NCI-H345 (cell line): ENCODE measurements at regions not wholly inside any gene's neighbourhood (a gene's known extent, or its start where the extent isn't known, plus 50 kb on each side); places are given as distances from the start of the nearest gene placed in this dataset.

Experiments
- DNase-seq: peaks from one replicate; lab custom pipeline; 2025; lab: John Stamatoyannopoulos, UW

- no peak for DNase-seq
Measured at GRCh38 chr7:155995183-155995612, 182.9 kb upstream of the SHH start.

GRCh38 chr7:155994279-155994811, 182.1 kb upstream of the SHH start:
- DNase-seq = no peak

DNA sequence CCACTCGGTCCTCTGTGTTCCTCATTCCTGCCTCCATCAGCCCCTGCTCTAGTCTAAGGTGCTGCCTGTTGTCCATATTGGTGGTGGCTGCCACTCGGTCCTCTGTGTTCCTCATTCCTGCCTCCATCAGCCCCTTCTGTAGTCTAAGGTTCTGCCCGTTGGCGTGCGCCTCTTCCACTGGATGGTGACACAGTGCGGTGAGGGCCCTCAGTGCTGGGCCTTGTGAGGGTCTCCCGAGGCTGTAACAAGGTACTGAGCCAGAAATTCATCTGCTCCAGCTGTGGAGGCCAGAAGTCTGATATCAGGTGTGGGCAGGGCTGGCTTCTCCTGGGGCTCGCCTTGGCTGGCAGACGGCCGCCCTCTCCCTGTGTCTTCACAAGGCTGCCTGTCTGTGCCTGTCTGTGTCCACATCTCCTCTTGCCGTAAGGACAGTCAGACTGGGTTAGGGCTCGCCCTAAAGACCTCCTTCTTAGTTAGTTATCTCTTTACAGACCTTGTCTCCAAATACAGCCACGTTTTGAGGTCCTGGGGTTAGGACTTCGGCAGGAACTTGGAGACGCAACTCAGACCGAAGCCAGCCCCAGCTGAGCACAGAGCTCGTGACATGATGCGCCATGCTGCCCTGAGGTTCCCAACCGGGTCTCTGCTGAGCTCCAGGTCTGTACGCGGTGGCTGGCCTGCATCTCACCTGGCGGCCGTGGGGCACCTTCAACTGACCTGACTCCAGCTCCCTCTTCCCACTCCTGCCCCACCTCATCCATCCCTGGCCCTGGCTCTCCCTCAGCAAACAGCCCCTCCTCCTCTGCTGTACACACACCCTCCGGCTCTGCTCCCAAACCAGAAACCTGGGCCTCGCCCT, 181.4 kb upstream of the SHH start:
- no peak for DNase-seq

GRCh38 chr7:155992974-155993373, 180.7 kb upstream of the SHH start:
- no peak for DNase-seq

DNA sequence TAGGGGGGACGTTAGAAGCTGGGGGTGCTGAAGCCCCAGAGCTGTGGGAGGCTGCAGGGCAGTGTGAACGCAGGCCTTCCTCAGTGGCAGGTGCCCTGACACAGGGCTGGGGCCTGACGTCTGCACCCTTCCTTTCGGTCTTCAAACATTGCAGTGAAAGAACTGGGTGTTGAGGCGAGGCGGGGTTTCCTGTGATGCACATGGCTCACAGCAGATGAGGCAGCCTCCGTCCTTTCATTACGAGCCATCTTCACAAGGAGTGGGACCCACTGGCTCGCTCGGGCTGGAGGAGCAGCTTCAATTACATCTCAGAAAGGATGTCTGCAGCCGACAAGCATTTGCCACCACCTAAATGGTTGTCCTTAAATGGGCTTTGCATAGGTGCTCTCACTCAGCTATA, 180.3 kb upstream of the SHH start:
- no peak for DNase-seq

- no peak for DNase-seq
Measured at GRCh38 chr7:155992107-155992506, 179.8 kb upstream of the SHH start.

GRCh38 chr7:155991470-155991869, 179.2 kb upstream of the SHH start:
- DNase-seq = no peak

GRCh38 chr7:155988416-155988815, 176.2 kb upstream of the SHH start:
- no peak for DNase-seq

DNA sequence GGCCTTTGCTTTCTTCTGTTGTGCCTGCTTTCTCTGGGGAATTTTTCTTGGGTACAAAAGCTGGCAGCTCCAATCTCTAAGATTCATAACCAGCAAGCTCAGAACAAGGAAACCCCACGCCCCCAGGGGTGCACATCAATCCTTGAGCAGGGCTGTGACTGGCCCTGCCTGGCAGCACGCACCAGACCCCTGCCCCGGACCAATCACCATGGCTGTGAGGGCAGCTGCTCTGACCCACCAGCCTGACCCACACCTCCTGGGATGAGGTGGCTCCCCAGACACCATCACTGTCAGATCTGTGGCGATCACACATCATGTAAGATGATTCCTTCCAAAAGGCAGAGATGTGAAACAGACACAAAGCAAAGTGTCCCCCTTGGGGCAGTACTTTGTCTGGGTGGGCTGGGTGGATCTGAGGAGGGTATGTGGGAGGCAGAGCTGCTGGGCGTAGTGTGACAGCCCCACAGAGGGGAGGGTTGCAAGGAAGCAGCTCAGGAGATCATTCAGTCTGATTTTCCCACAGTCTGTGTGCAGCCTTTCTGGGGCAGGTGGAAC, 175.5 kb upstream of the SHH start:
- DNase-seq = no peak

GRCh38 chr7:155986497-155987160, 174.4 kb upstream of the SHH start:
- no peak for DNase-seq

- DNase-seq = no peak
Measured at GRCh38 chr7:155985518-155986250, 173.4 kb upstream of the SHH start.

GRCh38 chr7:155984609-155985405, 172.5 kb upstream of the SHH start:
- no peak for DNase-seq

- DNase-seq = no peak
Measured at GRCh38 chr7:155984028-155984580, 171.8 kb upstream of the SHH start.

GRCh38 chr7:155983176-155983815, 171.0 kb upstream of the SHH start:
- no peak for DNase-seq

GRCh38 chr7:155981703-155982102, 169.4 kb upstream of the SHH start:
- no peak for DNase-seq

GRCh38 chr7:155980841-155981240, 168.6 kb upstream of the SHH start:
- no peak for DNase-seq

DNA sequence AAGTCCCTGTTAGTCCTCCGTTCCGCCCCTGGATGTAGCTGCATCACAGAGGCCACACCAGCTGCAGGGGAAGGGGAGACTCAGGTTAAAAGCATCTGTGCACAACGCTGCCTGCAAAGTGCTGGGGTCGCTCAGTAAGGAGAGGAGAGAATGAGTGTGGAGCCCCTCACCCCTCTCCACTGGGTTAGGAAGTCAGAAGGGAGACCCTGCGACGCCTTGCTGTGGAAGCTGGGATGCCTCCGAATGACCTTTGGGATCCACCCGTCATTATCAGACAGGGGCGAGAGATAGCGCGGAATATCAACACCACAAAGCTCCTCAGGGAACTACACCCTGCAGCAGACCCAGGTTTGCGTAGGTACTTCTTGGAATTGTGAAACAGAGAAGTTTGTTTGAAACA, 167.7 kb upstream of the SHH start:
- no peak for DNase-seq

- DNase-seq = no peak
Measured at GRCh38 chr7:155979566-155979965, 167.3 kb upstream of the SHH start.

DNA sequence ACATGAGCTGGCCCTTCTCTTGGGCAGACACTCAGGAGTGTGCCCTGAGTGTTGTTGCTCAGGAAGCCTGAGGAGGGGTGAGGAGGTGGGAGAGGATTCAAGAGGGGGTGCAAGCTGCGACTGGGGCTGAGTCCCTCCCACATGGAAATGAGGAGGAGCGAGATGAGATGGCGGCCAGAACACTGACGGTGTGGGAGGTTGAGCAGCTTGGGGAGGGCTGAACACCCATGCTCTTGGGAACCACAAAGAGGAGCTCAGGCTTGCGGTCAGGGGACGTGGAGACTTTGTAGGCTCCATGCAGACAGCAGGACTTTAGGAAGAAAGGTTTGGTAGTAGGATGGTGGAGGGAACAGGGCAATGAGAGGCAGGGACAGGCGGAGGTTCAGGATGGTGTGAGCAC, 163.2 kb upstream of the SHH start:
- DNase-seq = no peak

- no peak for DNase-seq
Measured at GRCh38 chr7:155974186-155974897, 162.1 kb upstream of the SHH start.
